HCT116 (cell line): ENCODE measurements at regions not wholly inside any gene's neighbourhood (a gene's known extent, or its start where the extent isn't known, plus 50 kb on each side); places are given as distances from the start of the nearest gene placed in this dataset.

ENCODE experiments used
- EGR1 ChIP-seq: IDR thresholded peaks from 2 replicates; pipeline ENCODE4 v1.6.1; 2012; ENCODE audit warnings: low read depth
- EZH2 ChIP-seq: fragments of 200-600 bp; sonication (generic); IDR thresholded peaks from 2 replicates; pipeline ENCODE4 v1.6.1; 2017; ENCODE audit warnings: antibody characterized with exemption, mixed run types
- FOSL1 ChIP-seq: IDR thresholded peaks from 2 replicates; pipeline ENCODE4 v1.6.1; 2012; ENCODE audit warnings: low read depth
- POLR2A ChIP-seq: IDR thresholded peaks from 2 replicates; pipeline ENCODE4 v1.7.0; 2011; ENCODE audit warnings: borderline replicate concordance; ENCODE audit not compliant: insufficient read depth, insufficient read length; ENCODE audit errors: extremely low read depth
- POLR2AphosphoS5 ChIP-seq: IDR thresholded peaks from 2 replicates; pipeline ENCODE4 v1.6.1; 2011; ENCODE audit warnings: mild to moderate bottlenecking, low read depth, low read length, moderate library complexity
- RAD21 ChIP-seq: IDR thresholded peaks from 2 replicates; pipeline ENCODE4 v1.6.1; 2012; ENCODE audit warnings: low read depth, mild to moderate bottlenecking
- TF ChIP-seq, protein P1 (sequence below), 3 experiments: fragments of 200-600 bp in 1 of 3; sonication (generic) in 1 of 3; IDR thresholded peaks in 2 of 3; conservative IDR thresholded peaks in 1 of 3; 2 replicates each; pipeline ENCODE4 v1.5.1; 2012 to 2017; ENCODE audit warnings: low read depth in 2 of 3, low read length in 2 of 3, antibody characterized with exemption in 1 of 3, borderline replicate concordance in 1 of 3, control low read depth in 1 of 3, mild to moderate bottlenecking in 1 of 3, mixed read lengths in 1 of 3, mixed run types in 1 of 3, moderate library complexity in 1 of 3; ENCODE audit not compliant: insufficient read depth in 1 of 3
- TF ChIP-seq, protein P2 (sequence below): IDR thresholded peaks from 2 replicates; pipeline ENCODE4 v1.6.1; 2012; ENCODE audit warnings: low read depth

DNA sequence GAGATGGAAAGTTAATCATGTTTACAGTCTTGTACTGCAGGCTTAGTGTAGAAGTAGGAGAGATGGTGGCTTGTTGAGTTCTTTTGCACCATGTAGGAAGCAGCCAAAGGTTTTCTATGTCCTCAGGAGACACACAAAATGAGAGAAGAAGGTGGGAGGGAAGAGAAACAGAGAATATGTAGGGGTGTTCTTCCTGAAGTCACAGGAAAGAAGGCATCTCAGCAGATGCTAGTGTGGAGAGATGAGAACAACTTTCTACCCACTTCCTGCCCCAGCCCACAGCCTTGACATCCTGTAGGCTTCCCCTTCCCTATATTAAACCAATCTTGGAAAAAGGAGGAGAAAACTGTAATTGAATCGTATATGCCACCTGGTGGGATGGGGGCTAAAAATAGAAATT, 217.0 kb downstream of the S1PR1 start:
- TF ChIP-seq, protein P1, sequence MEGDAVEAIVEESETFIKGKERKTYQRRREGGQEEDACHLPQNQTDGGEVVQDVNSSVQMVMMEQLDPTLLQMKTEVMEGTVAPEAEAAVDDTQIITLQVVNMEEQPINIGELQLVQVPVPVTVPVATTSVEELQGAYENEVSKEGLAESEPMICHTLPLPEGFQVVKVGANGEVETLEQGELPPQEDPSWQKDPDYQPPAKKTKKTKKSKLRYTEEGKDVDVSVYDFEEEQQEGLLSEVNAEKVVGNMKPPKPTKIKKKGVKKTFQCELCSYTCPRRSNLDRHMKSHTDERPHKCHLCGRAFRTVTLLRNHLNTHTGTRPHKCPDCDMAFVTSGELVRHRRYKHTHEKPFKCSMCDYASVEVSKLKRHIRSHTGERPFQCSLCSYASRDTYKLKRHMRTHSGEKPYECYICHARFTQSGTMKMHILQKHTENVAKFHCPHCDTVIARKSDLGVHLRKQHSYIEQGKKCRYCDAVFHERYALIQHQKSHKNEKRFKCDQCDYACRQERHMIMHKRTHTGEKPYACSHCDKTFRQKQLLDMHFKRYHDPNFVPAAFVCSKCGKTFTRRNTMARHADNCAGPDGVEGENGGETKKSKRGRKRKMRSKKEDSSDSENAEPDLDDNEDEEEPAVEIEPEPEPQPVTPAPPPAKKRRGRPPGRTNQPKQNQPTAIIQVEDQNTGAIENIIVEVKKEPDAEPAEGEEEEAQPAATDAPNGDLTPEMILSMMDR (IDR thresholded peaks at IDR 0.05 in 2 of 3, conservative IDR thresholded peaks at IDR 0.05 in 1 of 3; ENCODE audit: borderline replicate concordance in 1 of 3, insufficient read depth in 1 of 3, low read depth in 2 of 3, low read length in 2 of 3): no peak
- TF ChIP-seq POLR2A (no peak), EGR1 (no peak), POLR2AphosphoS5 (no peak), EZH2 (no peak), RAD21 (no peak), FOSL1 (no peak)
- TF ChIP-seq, protein P2, sequence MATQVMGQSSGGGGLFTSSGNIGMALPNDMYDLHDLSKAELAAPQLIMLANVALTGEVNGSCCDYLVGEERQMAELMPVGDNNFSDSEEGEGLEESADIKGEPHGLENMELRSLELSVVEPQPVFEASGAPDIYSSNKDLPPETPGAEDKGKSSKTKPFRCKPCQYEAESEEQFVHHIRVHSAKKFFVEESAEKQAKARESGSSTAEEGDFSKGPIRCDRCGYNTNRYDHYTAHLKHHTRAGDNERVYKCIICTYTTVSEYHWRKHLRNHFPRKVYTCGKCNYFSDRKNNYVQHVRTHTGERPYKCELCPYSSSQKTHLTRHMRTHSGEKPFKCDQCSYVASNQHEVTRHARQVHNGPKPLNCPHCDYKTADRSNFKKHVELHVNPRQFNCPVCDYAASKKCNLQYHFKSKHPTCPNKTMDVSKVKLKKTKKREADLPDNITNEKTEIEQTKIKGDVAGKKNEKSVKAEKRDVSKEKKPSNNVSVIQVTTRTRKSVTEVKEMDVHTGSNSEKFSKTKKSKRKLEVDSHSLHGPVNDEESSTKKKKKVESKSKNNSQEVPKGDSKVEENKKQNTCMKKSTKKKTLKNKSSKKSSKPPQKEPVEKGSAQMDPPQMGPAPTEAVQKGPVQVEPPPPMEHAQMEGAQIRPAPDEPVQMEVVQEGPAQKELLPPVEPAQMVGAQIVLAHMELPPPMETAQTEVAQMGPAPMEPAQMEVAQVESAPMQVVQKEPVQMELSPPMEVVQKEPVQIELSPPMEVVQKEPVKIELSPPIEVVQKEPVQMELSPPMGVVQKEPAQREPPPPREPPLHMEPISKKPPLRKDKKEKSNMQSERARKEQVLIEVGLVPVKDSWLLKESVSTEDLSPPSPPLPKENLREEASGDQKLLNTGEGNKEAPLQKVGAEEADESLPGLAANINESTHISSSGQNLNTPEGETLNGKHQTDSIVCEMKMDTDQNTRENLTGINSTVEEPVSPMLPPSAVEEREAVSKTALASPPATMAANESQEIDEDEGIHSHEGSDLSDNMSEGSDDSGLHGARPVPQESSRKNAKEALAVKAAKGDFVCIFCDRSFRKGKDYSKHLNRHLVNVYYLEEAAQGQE: no peak
